ENCODE measurements at regions not wholly inside any gene's neighbourhood (a gene's known extent, or its start where the extent isn't known, plus 50 kb on each side); places are given as distances from the start of the nearest gene placed in this dataset.

GRCh38 chr5:179427032-179427675 is 81.9 kb upstream of the ADAMTS2 start:
- no peak for DNase-seq

DNA sequence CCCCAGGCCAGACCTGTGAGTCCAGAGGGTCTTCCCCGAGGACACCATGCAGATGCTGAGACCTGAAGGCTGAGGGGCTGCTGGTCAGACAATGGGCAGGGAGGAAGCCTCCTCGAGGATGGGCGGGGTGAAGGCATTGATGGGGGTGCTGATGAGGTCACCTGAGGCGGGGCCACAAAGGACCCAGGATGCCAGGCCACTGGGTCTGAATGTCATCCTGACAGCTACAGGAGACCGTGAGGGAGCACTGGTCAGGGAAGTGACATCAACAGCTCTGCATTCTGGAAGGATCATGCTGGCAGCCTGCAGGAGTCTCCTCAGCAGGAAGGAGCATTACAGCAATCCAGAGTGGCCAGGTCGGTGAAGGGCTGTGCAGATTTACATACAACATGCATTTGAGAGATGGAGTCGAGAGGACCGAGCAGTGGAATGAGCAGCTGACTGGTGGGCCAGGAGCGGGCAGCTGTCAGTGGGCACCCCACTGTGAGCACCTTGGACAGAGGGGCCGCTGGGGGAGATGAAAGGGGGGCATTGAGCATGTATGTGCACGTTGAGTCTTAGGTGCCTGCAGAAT is 77.7 kb upstream of the ADAMTS2 start:
- DNase-seq: peak; percentile 37

GRCh38 chr5:179422213-179422855 is 77.1 kb upstream of the ADAMTS2 start:
- DNase-seq: no peak

DNA sequence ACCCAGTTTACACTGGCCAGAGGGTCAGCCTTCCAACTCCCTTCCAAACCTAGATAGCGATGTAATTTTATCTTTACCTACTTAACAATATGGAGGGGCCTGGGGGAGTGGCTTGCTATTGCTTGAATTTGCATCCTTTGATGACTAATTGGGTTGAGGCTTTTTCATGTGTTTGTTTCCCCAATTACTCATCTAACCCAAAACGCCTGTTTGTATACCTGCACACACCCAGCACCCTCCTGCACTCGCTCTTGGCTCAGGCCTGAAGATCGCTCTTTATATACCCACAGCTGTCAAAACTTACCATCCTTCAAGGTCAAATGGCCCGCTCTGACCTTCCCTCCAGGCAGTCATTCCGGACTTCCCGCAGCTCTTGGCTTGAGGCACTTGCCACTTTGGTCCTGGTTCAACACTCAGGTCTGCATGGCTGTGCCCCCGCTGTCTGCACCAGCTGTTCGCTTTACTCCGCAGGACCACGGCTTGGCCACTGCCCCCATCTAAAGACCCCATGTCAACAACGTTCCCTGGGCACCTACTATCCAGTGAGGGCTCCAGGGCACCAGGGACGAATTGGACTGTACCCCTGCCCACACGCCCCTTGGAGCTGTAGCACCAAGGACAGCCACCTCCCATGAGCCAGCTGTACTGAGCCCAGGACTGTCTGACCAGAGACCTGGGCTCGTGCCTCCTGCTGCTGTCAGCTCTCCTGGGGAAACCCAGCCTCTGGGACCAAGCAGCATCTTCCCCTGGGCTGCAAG is 76.1 kb upstream of the ADAMTS2 start:
- DNase-seq: no peak

GRCh38 chr5:179420476-179420875 is 75.2 kb upstream of the ADAMTS2 start:
- no peak for DNase-seq

DNA sequence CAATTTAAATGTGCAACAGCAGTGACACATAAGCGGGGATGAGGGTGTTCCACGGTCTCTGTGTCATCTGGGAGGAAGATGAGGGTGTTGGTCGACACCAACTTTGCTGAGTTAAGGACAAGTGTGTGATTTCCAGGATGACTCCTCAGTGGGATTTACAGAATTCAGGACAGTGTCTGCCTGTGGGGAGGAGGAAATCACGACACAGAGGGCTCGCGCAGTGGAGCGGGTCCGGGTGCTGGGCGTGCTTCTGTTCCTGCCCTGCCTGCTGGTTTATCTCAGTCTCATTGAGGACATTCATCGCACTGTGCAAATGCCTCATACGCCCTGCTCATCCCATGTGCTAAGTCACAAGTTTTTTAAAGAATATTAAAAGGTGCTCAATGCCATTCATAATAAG is 73.7 kb upstream of the ADAMTS2 start:
- DNase-seq: no peak

DNA sequence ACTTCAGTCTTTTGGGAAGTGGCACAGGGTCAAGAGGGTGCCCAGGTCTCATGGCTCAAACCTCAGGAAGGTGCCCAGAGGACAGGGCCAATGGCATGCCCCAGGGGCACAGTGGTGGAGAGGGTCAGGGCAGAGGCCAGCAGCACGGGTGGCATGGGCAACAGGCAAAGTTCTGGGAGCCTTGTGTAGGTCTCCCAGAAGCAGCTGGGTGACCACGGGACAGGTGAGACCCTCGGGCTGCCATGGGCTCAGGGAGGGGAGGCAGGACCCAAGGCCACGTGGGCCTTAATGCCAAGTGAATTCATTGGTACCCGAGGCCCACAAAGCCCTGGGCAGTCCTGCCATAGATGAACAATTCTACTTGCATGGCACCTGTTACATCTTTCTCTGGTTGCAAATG is 72.4 kb upstream of the ADAMTS2 start:
- no peak for DNase-seq

DNA sequence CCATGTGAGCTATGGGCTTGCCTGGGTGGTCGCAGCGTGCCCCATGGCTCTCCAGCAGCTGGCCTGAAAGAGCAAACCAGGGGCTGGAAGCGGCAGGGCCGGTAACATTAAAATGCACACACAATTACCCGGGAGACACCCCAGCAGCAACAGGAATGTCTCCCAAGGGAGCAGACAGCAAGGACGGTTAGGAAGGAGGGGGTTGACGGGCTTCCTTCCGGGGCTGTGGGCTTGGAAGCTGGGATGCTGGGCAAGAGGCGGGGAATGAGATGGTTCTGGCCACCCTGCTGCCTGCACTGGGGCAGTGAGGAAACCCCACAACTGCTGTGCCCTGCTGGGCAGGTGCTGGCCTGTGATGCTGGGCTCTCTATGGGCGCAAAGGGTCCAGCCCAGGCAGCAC is 71.8 kb upstream of the ADAMTS2 start:
- DNase-seq: no peak

- no peak for DNase-seq
These were observed 71.0 kb upstream of the ADAMTS2 start for GRCh38 chr5:179416114-179416822.

- DNase-seq: no peak
These were observed 70.2 kb upstream of the ADAMTS2 start for GRCh38 chr5:179415291-179416060.

GRCh38 chr5:179414459-179415261 is 69.4 kb upstream of the ADAMTS2 start:
- no peak for DNase-seq

- no peak for DNase-seq
These were observed 68.6 kb upstream of the ADAMTS2 start for GRCh38 chr5:179413711-179414458.

DNA sequence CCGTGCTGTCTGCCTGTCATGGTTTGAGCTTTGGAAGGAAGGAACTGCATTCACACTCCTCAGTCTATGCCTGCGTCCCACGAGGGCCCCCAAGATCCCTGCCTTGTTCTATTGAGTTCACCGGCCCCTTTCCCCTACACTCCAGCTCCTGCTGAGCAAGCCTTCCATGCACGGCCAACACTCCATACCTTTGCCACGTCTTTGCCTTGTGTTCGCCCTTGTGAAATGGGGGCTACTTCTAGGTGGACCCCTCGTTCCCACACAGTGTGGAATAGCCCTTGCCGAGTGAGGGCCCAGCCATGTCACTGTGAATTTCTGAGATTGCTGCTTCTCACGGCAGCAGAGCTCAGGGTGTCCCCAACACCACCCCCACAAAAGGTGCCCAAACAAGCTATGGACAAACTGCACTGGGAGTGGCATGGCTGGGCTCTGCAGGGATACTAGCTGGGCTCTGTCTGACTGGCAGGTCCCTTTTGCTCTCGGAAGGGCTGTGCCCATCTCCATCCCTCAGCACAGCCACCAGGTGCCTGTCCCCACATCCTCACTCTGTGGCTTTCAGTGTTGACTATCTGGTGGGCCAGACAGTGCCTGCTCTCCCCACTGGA is 67.9 kb upstream of the ADAMTS2 start:
- no peak for DNase-seq

GRCh38 chr5:179411161-179411841 is 66.0 kb upstream of the ADAMTS2 start:
- DNase-seq: no peak

- no peak for DNase-seq
These were observed 65.3 kb upstream of the ADAMTS2 start for GRCh38 chr5:179410291-179411160.

GRCh38 chr5:179409806-179410205 is 64.5 kb upstream of the ADAMTS2 start:
- no peak for DNase-seq

DNA sequence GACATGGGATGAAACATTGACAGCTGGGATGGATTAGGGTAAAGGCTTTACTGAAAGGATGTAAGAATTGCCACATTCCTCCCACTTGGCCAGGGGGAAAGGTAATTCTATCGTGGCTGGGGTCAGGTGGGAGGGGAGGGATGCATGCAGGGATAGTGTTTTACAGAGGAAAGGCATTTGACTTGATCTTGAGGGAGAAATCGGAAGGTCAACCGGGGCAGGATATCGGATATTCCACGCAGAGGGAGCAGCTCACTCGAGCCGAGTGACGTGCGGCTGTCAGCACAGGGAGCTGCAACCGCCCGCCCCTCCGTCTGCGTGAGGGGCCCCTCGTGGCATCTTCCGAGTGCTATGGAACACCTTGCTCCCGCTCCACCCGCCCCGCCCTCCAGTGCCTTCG is 63.4 kb upstream of the ADAMTS2 start:
- no peak for DNase-seq

All from activated CD8-positive, alpha-beta memory T cell treated with anti-CD3 and anti-CD28 coated beads, Interleukin-2, amount 50 U/mL, for 48 hours (primary cell).